ENCODE measurements at regions not wholly inside any gene's neighbourhood (a gene's known extent, or its start where the extent isn't known, plus 50 kb on each side); places are given as distances from the start of the nearest gene placed in this dataset.

DNA sequence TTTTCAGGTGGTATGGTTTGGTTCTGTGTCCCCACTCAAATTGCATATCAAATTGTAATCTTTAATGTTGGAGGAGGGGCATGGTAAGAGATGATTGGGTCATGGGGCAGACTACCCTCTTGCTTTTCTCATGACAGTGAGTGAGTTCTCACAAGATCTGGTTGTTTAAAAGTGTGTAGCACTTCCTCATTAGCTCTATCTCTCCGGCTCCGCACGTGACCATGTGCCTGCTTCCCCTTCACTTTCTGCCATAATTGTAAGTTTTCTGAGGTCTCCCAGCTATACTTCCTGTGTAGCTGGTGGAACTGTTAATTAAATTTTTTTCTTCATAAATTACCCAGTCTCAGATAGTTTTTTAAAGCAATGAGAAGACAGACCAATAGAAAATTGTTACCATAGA is 843.2 kb downstream of the AMY1C start:
- TF ChIP-seq, protein P1, sequence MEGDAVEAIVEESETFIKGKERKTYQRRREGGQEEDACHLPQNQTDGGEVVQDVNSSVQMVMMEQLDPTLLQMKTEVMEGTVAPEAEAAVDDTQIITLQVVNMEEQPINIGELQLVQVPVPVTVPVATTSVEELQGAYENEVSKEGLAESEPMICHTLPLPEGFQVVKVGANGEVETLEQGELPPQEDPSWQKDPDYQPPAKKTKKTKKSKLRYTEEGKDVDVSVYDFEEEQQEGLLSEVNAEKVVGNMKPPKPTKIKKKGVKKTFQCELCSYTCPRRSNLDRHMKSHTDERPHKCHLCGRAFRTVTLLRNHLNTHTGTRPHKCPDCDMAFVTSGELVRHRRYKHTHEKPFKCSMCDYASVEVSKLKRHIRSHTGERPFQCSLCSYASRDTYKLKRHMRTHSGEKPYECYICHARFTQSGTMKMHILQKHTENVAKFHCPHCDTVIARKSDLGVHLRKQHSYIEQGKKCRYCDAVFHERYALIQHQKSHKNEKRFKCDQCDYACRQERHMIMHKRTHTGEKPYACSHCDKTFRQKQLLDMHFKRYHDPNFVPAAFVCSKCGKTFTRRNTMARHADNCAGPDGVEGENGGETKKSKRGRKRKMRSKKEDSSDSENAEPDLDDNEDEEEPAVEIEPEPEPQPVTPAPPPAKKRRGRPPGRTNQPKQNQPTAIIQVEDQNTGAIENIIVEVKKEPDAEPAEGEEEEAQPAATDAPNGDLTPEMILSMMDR (IDR thresholded peaks at IDR 0.05): no peak
- no peak for TF ChIP-seq POLR2A (IDR thresholded peaks at IDR 0.05)
- no peak for TF ChIP-seq POLR2AphosphoS5 (IDR thresholded peaks at IDR 0.05; ENCODE audit: insufficient read depth in 1 of 2, low read depth in 1 of 2)
